GM21526 (cell line): ENCODE measurements at regions not wholly inside any gene's neighbourhood (a gene's known extent, or its start where the extent isn't known, plus 50 kb on each side); places are given as distances from the start of the nearest gene placed in this dataset.

Experiments
- ATAC-seq: cut with Tn5 transposase; IDR thresholded peaks from one replicate; pipeline ENCODE4 v1.9.1; 2021; ENCODE audit warnings: moderate library complexity; ENCODE audit not compliant: unreplicated experiment, low FRiP score

DNA sequence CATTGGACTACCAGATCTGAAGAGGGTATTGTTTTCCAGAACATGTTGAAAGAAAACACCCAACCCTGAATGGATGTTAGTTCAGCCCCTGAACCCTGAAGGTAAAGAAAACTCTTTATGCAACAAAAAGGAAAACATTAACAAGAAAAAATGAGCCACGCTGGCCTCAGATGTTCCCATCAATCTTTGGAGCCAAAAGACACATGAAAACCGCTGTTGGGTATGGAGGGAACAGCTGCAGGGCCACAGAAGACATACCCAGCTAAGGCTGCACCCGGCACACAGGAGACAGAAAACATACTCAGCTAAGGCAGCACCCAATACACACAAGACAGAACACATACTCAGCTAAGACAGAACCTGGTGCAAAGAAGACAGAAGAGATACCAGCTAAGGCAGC, 51.3 kb upstream of the GALNT9 start:
- no peak for ATAC-seq

DNA sequence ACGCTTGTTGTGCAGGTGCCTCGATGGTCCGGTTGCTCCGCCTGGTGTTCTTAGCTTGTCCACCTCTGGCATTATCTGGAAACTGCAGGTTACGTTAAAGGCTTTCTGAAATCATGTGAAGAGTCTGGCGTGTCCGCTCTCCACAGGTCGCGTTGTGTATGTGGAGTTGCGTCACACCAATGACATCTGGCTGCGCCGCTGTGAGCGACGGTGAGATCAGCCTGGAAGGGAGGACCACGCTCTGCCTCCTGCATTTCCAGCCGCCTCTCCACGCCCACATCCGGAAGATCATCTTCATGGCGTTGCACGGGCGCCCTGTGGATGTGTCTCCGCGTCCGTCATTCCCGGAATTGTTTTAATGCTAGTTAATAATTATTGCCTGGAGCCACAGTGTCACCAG, 50.6 kb upstream of the GALNT9 start:
- no peak for ATAC-seq

DNA sequence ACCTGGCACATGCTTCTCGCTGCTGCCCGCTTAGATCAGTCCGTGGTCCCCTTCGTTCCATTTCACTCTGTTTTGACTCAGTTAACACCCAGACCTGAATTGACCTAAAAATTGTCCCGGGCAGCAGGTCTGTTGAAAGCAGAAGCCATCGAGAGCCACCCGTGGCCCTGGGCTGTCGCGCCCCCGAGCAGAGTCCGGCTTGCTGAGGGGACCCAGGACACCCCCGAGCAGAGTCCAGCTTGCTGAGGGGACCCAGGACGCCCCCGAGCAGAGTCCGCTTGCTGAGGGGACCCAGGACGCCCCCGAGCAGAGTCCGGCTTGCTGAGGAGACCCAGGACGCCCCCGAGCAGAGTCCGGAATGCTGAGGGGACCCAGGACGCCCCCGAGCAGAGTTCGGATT, 50.2 kb upstream of the GALNT9 start:
- no peak for ATAC-seq
